HG03521 (cell line): ENCODE measurements at regions not wholly inside any gene's neighbourhood (a gene's known extent, or its start where the extent isn't known, plus 50 kb on each side); places are given as distances from the start of the nearest gene placed in this dataset.
"Not testable (repeated sequence)": the region's sequence is repeated elsewhere in the genome, so short reads cannot be mapped to it uniquely, and the experiment has no call there.

Experiments
- ATAC-seq: cut with Tn5 transposase; IDR thresholded peaks from one replicate; pipeline ENCODE4 v1.9.1; 2021; ENCODE audit warnings: mild to moderate bottlenecking, moderate library complexity; ENCODE audit not compliant: unreplicated experiment

- ATAC-seq, result no peak
Measured at GRCh38 chr6:97450087-97450486, 167.1 kb upstream of the MMS22L start.

DNA sequence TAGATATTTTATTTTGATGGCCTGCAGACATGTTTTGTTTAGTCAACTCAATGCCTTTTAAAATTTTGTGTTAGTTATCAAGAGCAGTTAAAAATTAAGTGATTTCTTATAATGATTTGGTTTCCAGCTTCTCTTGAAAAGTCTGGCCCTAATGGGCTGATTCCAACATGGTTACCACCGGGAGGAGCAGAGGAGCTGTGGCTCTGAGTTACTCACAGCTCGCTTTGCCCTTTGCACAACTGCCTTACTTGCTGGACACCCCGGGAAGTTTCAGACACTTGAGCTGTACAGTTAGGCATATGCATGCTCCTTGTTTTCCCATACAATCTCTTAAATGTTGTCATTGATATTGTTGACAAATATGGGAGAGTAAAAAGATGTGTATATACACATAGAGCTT is 173.1 kb upstream of the MMS22L start:
- ATAC-seq, result no peak

DNA sequence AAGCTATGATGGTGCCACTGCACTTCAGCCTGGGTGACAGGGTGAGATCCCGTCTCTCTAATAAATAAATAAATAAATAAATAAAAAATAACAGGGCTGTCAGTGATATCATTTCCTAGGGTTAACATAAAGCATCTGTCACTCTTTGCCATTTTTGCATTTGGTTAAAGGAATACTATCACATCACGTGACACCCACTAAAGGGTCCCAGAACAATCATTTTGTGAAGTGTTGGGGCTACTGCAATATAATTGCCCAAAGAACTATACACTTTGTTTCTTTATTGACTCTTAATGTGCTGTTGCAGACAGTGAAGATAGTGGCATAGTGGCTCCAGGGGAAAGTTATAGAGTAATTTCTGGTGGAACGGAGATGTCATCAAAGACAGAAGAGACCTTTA is 176.5 kb upstream of the MMS22L start:
- ATAC-seq, result no peak

DNA sequence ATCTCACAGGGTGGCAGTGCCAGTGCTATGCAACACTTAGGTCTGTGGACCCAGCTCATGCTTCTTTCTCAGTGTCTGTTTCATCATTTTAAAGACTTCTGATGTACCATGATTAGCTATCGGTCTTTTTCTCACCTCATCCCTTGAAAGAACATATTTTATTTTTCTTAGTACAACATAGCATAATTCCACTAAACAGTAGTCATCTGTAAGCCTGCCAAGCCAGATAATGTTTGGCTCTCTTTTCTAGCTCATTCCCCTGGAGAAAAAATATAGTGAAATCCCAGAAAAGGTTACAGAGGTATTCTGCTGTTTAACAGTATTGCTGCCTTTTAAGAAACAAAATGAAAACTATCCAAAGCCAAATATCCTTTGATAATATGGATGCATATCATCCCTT is 177.0 kb upstream of the MMS22L start:
- no peak for ATAC-seq

DNA sequence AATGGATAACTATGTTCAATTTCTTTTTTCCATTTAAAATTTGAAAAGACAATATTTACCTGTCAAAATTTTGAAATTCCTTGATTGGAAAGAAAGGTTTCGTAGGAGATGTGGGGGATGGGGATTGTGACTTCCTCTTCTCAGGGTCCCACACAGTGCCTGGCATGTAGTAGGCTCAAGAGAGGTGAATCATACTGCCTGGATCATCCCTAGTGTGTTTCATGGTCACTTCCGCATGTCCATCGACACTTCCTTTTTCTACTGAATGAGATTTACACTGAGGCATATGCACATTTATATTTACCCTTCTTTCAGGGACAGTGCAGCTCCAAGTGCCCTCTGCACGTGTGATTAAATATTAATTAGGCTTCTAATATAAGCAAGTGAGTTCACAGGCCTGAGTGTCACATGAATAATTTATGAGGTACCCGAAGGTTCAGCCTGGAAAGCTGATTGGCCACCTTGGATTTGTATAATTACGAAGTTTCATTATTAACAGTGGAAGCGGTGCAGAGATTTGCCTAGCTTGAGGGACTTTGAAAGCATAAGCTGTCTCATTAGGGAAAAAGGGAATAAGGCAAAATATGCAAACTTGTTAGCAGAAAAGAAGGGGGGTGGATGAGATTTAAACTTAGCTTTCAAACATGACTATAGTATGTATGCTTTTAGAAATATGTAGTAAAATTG is 177.5 kb upstream of the MMS22L start:
- no peak for ATAC-seq

GRCh38 chr6:97461218-97461617 is 178.2 kb upstream of the MMS22L start:
- no peak for ATAC-seq

- ATAC-seq, result no peak
Measured at GRCh38 chr6:97462031-97462430, 179.0 kb upstream of the MMS22L start.

GRCh38 chr6:97462938-97463598 is 180.1 kb upstream of the MMS22L start:
- no peak for ATAC-seq

GRCh38 chr6:97465877-97466561 is 183.0 kb upstream of the MMS22L start:
- no peak for ATAC-seq

- no peak for ATAC-seq
Measured at GRCh38 chr6:97468981-97469380, 186.0 kb upstream of the MMS22L start.

- ATAC-seq, result no peak
Measured at GRCh38 chr6:97469451-97469850, 186.4 kb upstream of the MMS22L start.

GRCh38 chr6:97470322-97470721 is 187.3 kb upstream of the MMS22L start:
- ATAC-seq, result no peak

DNA sequence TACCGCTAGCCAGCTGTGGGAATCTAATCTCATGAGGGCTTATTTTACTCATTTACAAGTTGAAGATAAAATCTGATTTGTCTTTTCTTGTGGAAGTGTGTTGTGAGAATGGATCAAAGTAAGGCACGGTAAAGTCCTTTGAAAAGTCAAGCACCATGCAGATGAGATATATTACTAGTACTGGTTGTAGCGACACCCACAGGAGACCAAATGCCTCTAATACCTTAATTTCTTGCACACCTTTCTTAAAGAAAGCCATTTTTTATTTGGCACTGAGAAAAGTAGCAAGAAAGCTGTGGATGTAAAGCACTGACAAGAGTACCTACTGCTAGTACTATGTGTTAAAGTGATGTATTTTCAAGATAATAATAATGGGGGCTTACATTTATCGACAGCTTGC is 191.0 kb upstream of the MMS22L start:
- no peak for ATAC-seq

DNA sequence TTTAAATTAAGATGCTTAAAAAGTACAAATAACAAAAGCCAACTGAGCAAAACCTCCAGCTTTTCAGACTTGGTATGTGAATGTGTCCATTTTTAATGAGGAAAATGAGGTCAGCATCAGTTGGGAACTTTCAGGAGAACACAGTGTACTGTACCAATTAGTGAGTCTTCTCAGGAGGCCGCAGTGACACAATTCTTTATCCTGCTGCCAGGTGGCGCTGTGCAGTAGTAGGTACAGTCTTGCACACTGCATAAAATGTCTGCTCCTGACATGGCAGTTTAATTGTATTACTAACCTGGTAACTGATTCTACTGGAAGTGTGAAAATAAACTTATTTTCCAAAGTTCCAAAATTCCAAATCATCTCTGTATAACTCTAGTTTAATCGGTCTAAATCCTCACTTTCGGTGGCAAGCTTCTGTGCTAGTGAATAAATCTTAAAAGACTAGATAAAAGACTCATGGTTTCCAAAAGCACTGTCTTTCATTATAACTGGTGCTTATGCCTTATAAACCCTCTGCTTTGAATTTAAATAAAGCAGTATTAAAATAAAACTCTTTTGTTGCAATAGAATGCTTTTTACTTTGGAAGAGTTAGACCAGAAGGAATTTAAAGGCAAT is 214.8 kb upstream of the MMS22L start:
- peak; percentile 98 for ATAC-seq

GRCh38 chr6:97501853-97502252 is 218.8 kb upstream of the MMS22L start:
- ATAC-seq, result no peak

GRCh38 chr6:97508646-97509045 is 225.6 kb upstream of the MMS22L start:
- ATAC-seq, result no peak

GRCh38 chr6:97513260-97513659 is 230.2 kb upstream of the MMS22L start:
- ATAC-seq, result not testable (repeated sequence)

GRCh38 chr6:97524811-97525210 is 241.8 kb upstream of the MMS22L start:
- no peak for ATAC-seq

- ATAC-seq, result no peak
Measured at GRCh38 chr6:97535800-97536199, 252.8 kb upstream of the MMS22L start.

- ATAC-seq, result no peak
Measured at GRCh38 chr6:97548354-97548753, 265.3 kb upstream of the MMS22L start.

- no peak for ATAC-seq
Measured at GRCh38 chr6:97557355-97557754, 274.3 kb upstream of the MMS22L start.

DNA sequence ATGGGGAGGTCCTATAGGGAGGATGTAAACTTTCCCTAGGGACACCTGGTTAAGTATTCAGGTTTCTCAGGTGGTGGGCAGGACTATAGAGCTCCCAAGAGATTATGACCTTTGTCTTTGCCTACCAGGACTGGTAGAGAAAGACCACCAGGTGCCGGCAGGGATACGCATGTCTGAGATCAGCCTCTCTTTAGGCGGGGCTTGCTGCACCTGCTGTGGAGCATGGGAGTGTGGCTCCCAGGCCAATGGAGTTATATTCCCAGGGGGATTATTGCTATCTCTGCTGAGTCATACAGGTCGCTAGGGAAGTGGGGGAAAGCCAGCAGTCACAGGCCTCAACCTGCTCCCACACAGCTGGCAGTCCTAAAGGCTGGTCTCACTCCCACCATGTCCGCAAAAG is 280.5 kb upstream of the MMS22L start:
- no peak for ATAC-seq
